GM23248 (cell line): ENCODE measurements at regions not wholly inside any gene's neighbourhood (a gene's known extent, or its start where the extent isn't known, plus 50 kb on each side); places are given as distances from the start of the nearest gene placed in this dataset.

ENCODE experiments used
- EZH2 ChIP-seq: fragments of 200-600 bp; sonication (generic); IDR thresholded peaks from 2 replicates; pipeline ENCODE4 v1.6.1; 2018; ENCODE audit warnings: antibody characterized with exemption, mild to moderate bottlenecking; ENCODE audit not compliant: insufficient read depth, poor library complexity, severe bottlenecking
- EZH2phosphoT487 ChIP-seq: fragments of 200-600 bp; sonication (generic); IDR thresholded peaks from 2 replicates; pipeline ENCODE4 v1.6.1; 2018; ENCODE audit warnings: antibody characterized with exemption, moderate library complexity, mild to moderate bottlenecking, low read depth; ENCODE audit not compliant: insufficient read depth

- no peak for TF ChIP-seq EZH2phosphoT487
- TF ChIP-seq EZH2, result no peak
Measured at GRCh38 chr2:144858211-144858610, 338.3 kb upstream of the ZEB2 start.
